GM18499 (cell line): ENCODE measurements at regions not wholly inside any gene's neighbourhood (a gene's known extent, or its start where the extent isn't known, plus 50 kb on each side); places are given as distances from the start of the nearest gene placed in this dataset.

Experiments used
- ATAC-seq: cut with Tn5 transposase; IDR thresholded peaks from one replicate; pipeline ENCODE4 v1.9.1; 2021; ENCODE audit warnings: moderate number of reproducible peaks; ENCODE audit not compliant: insufficient read depth, unreplicated experiment

DNA sequence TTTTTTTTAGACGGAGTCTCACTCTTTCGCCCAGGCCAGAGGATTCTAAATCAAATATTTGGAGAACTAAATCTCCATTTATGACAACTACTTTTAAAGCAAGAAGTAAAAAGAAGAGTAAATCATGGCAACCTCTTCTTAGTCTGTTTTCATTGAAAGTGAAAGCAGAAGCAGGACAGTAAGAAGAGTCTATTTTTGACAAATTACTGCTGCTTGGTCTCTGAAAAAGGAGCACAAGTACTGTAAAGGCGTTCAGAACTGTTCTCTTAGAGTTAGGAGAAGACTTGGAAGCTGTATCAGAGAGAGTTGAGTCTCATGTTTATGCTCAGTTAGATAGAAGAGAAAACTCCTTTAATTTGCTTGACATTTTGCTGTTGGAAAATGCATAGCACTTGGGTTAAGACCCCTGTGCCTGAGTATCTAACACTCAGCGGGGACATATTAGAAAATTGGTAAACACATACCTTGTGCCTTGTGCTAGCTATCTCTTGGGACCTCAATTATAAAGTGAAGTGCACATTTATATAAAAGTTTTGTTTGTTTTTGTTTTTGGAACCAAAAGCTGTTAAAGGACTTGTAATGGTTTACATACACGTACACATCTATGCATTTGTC lies 433.0 kb downstream of the ANKRD7 start:
- peak; percentile 72 for ATAC-seq

GRCh38 chr7:118662266-118662665 lies 437.8 kb downstream of the ANKRD7 start:
- no peak for ATAC-seq

DNA sequence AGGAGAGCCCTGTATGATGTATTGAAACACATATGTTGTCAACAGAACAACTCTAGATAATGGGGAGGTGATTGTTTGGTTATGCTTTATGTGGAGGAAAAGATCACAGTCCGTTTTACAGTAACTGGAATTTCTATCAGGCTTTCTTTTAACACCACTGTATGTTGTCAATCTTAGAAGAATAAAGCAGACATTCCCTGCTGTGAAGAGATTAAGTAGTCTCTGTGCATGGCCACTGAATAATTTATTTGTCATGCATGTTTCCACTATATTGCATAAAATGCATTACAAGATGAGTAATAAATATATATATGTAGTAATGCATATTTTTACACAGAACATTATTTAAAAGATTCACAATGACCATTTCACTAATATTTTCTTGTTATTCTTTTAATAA lies 440.0 kb downstream of the ANKRD7 start:
- ATAC-seq = no peak

- ATAC-seq = no peak
These were observed 446.6 kb downstream of the ANKRD7 start for GRCh38 chr7:118671149-118671548.

DNA sequence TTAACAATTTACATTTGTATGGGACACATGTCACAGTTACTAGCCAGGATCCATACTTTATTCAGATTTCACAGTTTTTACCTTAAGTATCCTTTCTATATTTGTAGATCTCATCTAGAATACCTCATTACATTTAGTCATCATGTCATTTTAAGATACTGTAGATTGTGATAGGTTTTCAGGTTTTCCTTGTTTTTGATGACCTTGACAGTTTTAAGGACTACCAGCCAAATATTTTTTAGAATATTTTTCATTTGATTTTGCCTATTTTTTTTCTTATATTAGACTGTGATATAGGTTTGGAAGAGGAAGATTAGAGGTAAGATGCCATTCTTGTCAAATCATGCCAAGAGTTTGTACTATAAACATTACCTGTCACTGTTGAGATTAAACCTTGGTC lies 460.3 kb downstream of the ANKRD7 start:
- ATAC-seq = no peak

- ATAC-seq = no peak
These were observed 464.9 kb downstream of the ANKRD7 start for GRCh38 chr7:118689403-118689802.

DNA sequence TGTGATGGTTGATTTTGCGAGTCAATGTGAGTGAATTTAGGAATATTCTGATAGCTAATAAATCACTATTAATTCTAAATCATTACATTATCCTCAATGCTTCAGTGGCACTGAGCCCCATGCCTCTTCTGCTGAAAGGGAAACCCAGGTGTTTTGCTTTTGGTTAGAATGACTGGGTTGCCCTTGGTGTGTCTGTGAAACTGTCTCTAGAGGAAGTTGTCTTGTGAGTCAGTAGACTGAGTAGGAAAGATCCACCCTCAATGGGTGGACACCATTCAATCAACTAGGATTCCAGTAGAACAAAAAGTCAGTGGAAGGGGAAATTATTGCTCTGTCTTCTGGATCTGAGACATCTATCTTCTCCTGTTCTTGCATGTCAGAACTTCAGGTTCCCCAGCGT lies 472.4 kb downstream of the ANKRD7 start:
- no peak for ATAC-seq

DNA sequence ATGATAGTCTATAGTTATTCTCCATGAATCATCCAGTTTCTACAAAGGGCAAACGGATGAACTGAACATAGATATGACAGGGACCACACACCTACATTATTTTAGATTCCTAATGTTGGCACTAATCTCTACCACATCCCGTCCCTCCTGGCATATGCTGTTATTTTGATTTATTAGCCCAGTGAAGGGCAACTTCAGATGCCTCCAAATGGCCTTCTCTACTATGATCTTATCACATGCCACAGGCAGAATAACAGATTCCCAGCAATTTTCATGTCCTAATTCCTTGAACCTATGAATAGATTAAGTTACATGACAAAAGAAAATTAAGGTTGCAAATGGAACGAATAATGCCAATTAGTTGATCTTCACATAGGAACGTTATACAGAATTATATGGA lies 474.7 kb downstream of the ANKRD7 start:
- no peak for ATAC-seq

GRCh38 chr7:118708741-118709140 lies 484.2 kb downstream of the ANKRD7 start:
- ATAC-seq = no peak

GRCh38 chr7:118711688-118712087 lies 487.2 kb downstream of the ANKRD7 start:
- ATAC-seq = no peak

GRCh38 chr7:118713039-118713438 lies 488.5 kb downstream of the ANKRD7 start:
- no peak for ATAC-seq

DNA sequence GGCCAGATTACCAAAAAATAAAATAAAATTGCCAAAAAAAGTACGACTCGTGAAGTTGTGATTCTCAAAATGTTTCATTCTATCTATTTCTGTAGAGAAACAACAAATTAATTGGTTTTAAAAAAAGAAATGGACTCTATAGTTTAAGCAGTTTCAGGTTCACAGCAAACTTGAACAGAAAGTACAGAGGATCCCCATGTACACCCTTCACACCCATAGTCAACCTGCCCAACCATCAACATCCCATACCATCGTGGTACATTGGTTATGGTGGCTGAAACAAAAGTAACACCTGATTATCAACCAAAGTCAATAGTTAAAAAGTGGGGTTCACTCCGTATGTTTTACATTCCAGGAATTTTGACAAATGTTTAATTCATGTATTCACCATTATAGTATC lies 496.1 kb downstream of the ANKRD7 start:
- no peak for ATAC-seq

DNA sequence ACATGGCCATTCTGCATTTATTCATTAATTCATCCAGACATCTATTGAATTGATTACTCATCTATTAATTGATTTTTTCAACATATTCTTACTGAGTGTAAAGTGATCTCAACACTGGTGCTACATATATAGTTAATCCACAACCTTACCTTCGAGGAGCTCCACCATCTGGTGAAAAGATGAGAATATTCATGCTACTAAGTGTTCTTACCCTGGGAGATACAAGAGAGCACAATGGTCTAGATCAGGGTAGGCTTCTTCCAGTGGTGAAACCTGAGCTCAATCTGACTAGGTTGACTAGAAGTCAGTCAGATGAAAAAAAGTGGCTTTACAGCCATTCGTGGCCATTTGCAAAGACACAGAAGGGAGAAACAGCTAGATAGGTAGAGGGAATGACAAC lies 507.4 kb downstream of the ANKRD7 start:
- ATAC-seq = no peak

DNA sequence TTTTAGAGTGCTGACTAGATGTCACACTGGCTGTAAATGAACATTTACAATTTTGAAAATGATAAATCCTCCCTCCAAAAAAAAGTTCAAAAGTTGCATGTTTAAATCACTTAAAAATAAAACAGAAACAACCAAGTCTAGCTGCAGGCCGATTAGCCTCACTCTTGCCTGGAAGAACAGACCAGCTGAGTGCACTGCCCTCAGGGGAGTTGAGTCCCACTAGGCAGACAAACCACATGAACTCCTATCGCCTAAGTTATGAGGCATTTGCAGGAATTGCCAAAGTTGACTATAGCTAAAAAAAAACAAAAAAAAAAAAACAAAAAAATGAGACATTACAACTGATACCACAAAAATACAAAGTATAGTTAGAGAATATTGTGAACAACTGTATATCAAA lies 510.0 kb downstream of the ANKRD7 start:
- ATAC-seq = no peak

DNA sequence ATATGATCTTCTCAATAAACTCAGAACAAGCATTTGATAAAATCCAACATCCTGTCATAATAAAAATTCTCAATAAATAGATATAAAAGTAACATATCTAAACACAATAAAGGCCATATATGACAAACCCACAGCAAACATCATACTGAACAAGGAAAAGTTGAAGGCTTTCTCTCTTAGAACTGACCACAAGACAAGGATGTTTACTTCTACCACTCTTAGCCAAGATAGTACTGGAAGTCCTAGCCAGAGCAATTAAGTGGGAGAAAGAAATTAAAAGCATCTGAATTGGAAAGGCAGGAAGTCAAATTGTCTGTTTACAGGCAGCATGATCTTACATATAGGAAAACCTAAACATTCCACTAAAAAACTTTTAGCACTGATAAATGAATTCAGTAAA lies 510.9 kb downstream of the ANKRD7 start:
- no peak for ATAC-seq

DNA sequence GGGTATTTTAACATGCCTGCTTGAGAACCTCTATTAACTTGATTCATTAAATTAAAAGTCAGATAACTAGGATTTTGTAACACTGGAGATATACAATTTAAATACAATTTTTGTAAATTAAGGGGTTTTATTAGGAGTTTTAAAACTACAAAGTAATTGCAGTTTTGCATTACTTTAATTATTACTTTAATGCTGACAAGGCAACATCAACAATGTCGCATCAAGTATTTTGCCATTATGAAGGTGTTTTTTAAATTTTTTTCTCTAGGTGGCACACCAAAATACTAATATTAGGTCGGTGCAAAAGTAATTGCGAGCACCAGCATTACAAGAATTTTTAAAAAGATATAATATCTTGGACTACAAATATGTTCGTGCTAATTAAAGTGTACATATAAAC lies 513.4 kb downstream of the ANKRD7 start:
- no peak for ATAC-seq

DNA sequence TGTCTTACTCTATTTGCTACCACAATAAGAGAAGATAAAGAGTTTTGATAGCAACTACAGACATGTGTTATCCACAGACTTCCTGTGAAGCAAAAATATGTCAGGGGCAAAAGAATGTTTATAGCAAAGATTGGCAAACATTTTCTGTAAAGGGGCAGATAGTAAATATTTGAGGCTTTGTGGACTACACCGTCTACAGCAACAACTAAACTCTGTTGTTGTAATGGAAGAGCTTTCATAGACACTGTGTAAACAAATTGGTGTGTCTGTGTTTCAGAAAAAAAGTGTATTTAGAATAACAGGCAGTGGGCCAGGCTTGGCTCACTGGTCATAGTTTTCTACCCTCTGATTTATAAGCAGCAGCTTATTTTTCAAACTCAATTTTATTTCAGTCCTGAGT lies 521.4 kb downstream of the ANKRD7 start:
- no peak for ATAC-seq

GRCh38 chr7:118747473-118747872 lies 523.0 kb downstream of the ANKRD7 start:
- no peak for ATAC-seq

DNA sequence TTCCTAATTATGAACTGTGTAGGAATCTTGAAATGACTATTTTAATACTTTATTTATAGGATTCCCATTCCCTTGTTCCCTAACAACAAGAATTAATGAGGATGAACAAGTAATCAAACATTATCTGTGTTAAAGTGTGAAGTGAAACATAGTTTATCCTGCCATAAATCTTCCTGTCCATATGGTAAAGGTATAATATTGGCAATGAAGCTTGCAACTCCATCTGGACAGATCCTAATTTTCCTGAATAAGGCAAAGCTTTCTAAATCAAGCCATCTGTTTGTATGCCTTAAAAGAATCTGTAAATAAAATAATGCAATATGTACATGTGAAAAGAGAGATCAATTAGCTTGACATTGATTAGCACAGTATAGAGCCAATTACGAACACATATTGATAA lies 529.0 kb downstream of the ANKRD7 start:
- ATAC-seq = no peak

DNA sequence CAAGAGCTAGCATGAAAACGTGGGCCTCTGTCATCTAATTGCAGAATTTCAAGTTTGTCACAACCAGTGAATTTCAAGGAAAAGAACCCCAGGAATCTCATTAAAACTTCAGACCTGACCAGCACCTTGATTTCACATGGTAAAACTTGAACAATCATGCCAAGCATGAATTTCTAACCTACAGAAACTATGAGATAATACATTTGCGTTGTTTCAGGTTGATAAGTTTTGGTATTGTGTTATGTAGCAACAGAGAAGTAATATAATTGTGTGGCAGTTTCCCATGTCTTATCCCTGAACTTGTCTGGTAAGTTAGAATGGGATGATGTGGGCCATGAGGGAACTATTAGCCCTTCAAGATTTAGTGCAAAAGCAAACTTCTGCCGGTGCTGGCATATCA lies 530.1 kb downstream of the ANKRD7 start:
- ATAC-seq = no peak

GRCh38 chr7:118755067-118755625 lies 530.6 kb downstream of the ANKRD7 start:
- no peak for ATAC-seq

DNA sequence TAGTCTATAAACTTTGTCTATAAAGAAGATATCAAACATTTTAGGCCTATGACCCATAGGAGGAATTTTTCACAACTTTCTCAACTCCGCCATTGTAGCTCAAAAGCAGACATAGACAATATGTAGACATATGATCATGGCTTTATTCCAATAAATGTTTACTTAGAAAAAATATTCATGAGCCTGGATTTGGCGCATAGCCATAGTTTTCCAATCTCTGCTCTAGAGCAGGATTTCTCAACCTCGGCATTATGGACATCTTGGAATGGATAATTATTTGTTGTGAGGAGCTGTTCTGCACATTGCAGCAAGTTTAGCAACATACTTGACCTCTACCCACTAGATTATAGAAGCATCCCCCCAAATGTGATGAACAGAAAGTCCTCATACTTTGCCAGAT lies 532.6 kb downstream of the ANKRD7 start:
- ATAC-seq = no peak

DNA sequence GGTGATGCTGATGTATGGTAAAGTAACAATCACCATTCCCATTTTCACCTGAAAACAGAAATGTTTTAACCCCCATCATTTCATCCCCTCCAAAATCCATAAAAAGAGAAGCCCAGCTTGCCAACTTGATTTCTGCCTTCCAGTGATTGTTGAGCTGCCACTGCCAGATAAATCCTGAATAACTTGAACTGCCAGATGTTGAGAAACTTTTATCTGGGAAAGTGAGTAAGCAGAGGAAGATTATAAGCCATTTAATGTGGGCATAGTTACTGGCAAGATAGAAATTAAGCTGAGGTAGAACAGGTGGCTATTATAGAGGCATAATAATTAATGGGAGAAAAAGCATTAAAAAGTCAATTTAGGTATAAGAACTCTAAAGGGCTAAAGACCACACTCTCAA lies 534.1 kb downstream of the ANKRD7 start:
- no peak for ATAC-seq
